Endothelial cell of umbilical vein (primary cell): ENCODE measurements at regions not wholly inside any gene's neighbourhood (a gene's known extent, or its start where the extent isn't known, plus 50 kb on each side); places are given as distances from the start of the nearest gene placed in this dataset.

Experiments
- BruUV-seq: library from RNA; stranded (reverse); fragments of 400-500 nt; replicated peaks from 2 replicates; lab custom pipeline; 2021; lab: Mats Ljungman, UMichigan
- CTCF ChIA-PET: fragments of 300-600, 350-600 bp; sonication (Branson Sonifier 250); formaldehyde crosslinking; loops from one replicate; lab custom pipeline; 2021; ENCODE audit warnings: antibody characterized with exemption, inconsistent platforms; lab: Charles Lee
- POLR2A ChIA-PET: fragments of 300-600, 350-600 bp; sonication (Branson Sonifier 250); formaldehyde crosslinking; loops from one replicate; lab custom pipeline; 2021; ENCODE audit warnings: antibody characterized with exemption, inconsistent platforms; lab: Charles Lee
- DNase-seq: peaks from one replicate; pipeline ENCODE4 v3.0.0-alpha.2; 2011; ENCODE audit warnings: low read depth, low spot score
- FAIRE-seq: peaks from 2 replicates; lab custom pipeline; 2011; peaks lifted over from hg19 to GRCh38; lab: Jason Lieb, UNC
- H2AFZ ChIP-seq: 2 replicates; pipeline ENCODE4 v1.6.0; 2012; ENCODE audit warnings: low read depth, low read length, control low read depth, inconsistent platforms
- H3K27ac ChIP-seq: 2 replicates; pipeline ENCODE4 v1.5.1; 2011; ENCODE audit warnings: low read depth, mild to moderate bottlenecking, control low read depth, low read length, moderate library complexity; ENCODE audit not compliant: insufficient read depth
- H3K27me3 ChIP-seq, 2 experiments: 2 replicates each; pipeline versions ENCODE4 v1.6.0 to v1.6.1; 2011; ENCODE audit warnings: low read length in 2 of 2, mixed read lengths in 1 of 2; ENCODE audit not compliant: control insufficient read depth in 2 of 2, insufficient read depth in 2 of 2
- H3K36me3 ChIP-seq, 2 experiments: 2 replicates in 1 of 2; 3 replicates in 1 of 2; pipeline ENCODE4 v1.5.1; 2011; ENCODE audit warnings: low read length in 2 of 2, mild to moderate bottlenecking in 1 of 2, moderate library complexity in 1 of 2; ENCODE audit not compliant: control insufficient read depth in 2 of 2, insufficient read depth in 2 of 2; ENCODE audit errors: extremely low read depth in 1 of 2
- H3K4me1 ChIP-seq: 3 replicates; pipeline ENCODE4 v1.5.1; 2011; ENCODE audit warnings: mild to moderate bottlenecking, low read length; ENCODE audit not compliant: control insufficient read depth, insufficient read depth; ENCODE audit errors: extremely low read depth
- H3K4me2 ChIP-seq: 2 replicates; pipeline ENCODE4 v1.6.1; 2011; ENCODE audit warnings: low read length, control low read depth, mixed read lengths; ENCODE audit not compliant: insufficient read depth
- H3K4me3 ChIP-seq, 3 experiments: fragments of 200-600 bp in 1 of 3; sonication (generic), shearing (Covaris generic) in 1 of 3; replicated peaks in 1 of 3; 2 replicates each; pipeline ENCODE4 v1.5.1; 2011 to 2016; ENCODE audit warnings: control low read depth in 3 of 3, low read length in 3 of 3, mild to moderate bottlenecking in 2 of 3, inconsistent platforms in 1 of 3, low read depth in 1 of 3, moderate library complexity in 1 of 3; ENCODE audit not compliant: insufficient read depth in 1 of 3
- H3K79me2 ChIP-seq: 2 replicates; pipeline ENCODE4 v1.6.0; 2012; ENCODE audit warnings: low read length, inconsistent platforms; ENCODE audit not compliant: control insufficient read depth, insufficient read depth
- H3K9ac ChIP-seq: replicated peaks from 2 replicates; pipeline ENCODE3; 2011; ENCODE audit warnings: low read length, control low read depth; ENCODE audit not compliant: insufficient read depth; ENCODE audit errors: extremely low read depth
- H3K9me1 ChIP-seq: replicated peaks from 3 replicates; pipeline ENCODE4 v1.6.0; 2011; ENCODE audit warnings: mild to moderate bottlenecking, low read length; ENCODE audit not compliant: control insufficient read depth, insufficient read depth; ENCODE audit errors: extremely low read depth
- H3K9me3 ChIP-seq: replicated peaks from 2 replicates; pipeline ENCODE4 v1.5.1; 2012; ENCODE audit warnings: low read length, inconsistent platforms; ENCODE audit not compliant: control insufficient read depth, insufficient read depth
- H4K20me1 ChIP-seq: replicated peaks from 2 replicates; pipeline ENCODE3; 2011; ENCODE audit warnings: mild to moderate bottlenecking, low read length; ENCODE audit not compliant: control insufficient read depth, insufficient read depth; ENCODE audit errors: extremely low read depth
- FOS ChIP-seq: IDR thresholded peaks from 2 replicates; pipeline ENCODE4 v1.6.1; 2011; ENCODE audit warnings: mild to moderate bottlenecking, low read length, moderate library complexity, borderline replicate concordance; ENCODE audit not compliant: insufficient read depth
- GATA2 ChIP-seq: IDR thresholded peaks from 2 replicates; pipeline ENCODE4 v1.7.0; 2011; ENCODE audit warnings: low read depth, mild to moderate bottlenecking, moderate library complexity, mixed read lengths, low read length; ENCODE audit not compliant: insufficient read length, insufficient read depth
- JUN ChIP-seq: IDR thresholded peaks from 2 replicates; pipeline ENCODE4 v1.6.1; 2011; ENCODE audit warnings: borderline replicate concordance, low read depth; ENCODE audit not compliant: insufficient read length, insufficient read depth
- POLR2A ChIP-seq: IDR thresholded peaks from 2 replicates; pipeline ENCODE4 v1.6.1; 2012; ENCODE audit warnings: low read depth, mild to moderate bottlenecking, control low read depth, low read length
- dilution Hi-C: fragments of 300-500 bp; cut with MboI; formaldehyde crosslinking; loops from one replicate; pipeline ENCODE4 v1.15.0; 2019; ENCODE audit warnings: low sequenced_read_pairs; ENCODE audit not compliant: extremely low pct_ligation_motif_present
- intact Hi-C: fragments of 100-400 bp; cut with micrococcal nuclease; formaldehyde crosslinking; loops from one replicate; pipeline ENCODE4 v1.10.0; 2022
- TF ChIP-seq, protein P1 (sequence below), 2 donors: IDR thresholded peaks; 1 replicate in 1 of 2; 2 replicates in 1 of 2; pipeline ENCODE4 v1.5.1; 2011; ENCODE audit warnings: low read length in 2 of 2, mild to moderate bottlenecking in 2 of 2, moderate library complexity in 2 of 2, control low read depth in 1 of 2, inconsistent platforms in 1 of 2, low read depth in 1 of 2; ENCODE audit not compliant: insufficient read depth in 1 of 2; ENCODE audit errors: extremely low read depth in 1 of 2
- TF ChIP-seq, protein P2 (sequence below): IDR thresholded peaks from 2 replicates; pipeline ENCODE4 v1.6.1; 2011; ENCODE audit not compliant: insufficient read depth, insufficient read length

DNA sequence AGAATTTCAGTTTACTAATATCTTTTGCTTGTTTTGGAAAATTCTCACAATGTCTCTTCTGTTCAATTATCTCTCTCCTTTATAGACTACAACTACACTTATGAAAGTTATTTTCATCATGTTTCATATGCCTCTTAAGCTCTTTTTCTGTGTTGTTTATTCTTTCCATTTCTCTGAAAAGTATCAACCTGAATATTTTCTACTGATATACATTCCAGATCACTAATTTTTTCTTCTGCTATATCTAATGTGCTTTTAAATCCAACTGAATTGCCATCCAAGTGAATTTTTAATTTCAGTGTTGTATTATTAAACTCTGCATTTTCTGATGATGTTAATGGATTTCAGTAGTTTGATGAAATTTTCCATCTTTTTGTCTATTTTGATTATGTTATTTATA is 301.3 kb downstream of the HRH4 start:
- Histone ChIP-seq H3K9ac (no peak overlapping the region), H3K79me2 (no peaks in the 10 kb centered on the region), H3K36me3 (no peaks in the 10 kb centered on the region), H2AFZ (no peak overlapping the region), H3K27me3 (peaks cover 3 to 12% of the 10 kb centered on the region in 2 experiments), H3K9me3 (no peaks in the 10 kb centered on the region), H3K4me3 (no peak overlapping the region), H3K4me2 (no peak overlapping the region), H4K20me1 (no peaks in the 10 kb centered on the region), H3K9me1 (no peaks in the 10 kb centered on the region), H3K4me1 (no peaks in the 10 kb centered on the region), H3K27ac (no peak overlapping the region)
- CTCF ChIA-PET, result interaction anchor here (1.4 kb wide), 1 partner anchor 33 kb away, joined by 4 read pairs; no protein-coding TSS in a partner anchor
- no peak for DNase-seq
- BruUV-seq, result no TSS peak
- POLR2A ChIA-PET, result no interaction called here
- dilution Hi-C loops, result no loop called here
- TF ChIP-seq, protein P1, sequence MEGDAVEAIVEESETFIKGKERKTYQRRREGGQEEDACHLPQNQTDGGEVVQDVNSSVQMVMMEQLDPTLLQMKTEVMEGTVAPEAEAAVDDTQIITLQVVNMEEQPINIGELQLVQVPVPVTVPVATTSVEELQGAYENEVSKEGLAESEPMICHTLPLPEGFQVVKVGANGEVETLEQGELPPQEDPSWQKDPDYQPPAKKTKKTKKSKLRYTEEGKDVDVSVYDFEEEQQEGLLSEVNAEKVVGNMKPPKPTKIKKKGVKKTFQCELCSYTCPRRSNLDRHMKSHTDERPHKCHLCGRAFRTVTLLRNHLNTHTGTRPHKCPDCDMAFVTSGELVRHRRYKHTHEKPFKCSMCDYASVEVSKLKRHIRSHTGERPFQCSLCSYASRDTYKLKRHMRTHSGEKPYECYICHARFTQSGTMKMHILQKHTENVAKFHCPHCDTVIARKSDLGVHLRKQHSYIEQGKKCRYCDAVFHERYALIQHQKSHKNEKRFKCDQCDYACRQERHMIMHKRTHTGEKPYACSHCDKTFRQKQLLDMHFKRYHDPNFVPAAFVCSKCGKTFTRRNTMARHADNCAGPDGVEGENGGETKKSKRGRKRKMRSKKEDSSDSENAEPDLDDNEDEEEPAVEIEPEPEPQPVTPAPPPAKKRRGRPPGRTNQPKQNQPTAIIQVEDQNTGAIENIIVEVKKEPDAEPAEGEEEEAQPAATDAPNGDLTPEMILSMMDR (IDR thresholded peaks at IDR 0.05; ENCODE audit: extremely low read depth in 1 of 2, insufficient read depth in 1 of 2, low read depth in 1 of 2, low read length in 2 of 2), result no peak
- intact Hi-C loops, result no loop called here
- no peak for FAIRE-seq

DNA sequence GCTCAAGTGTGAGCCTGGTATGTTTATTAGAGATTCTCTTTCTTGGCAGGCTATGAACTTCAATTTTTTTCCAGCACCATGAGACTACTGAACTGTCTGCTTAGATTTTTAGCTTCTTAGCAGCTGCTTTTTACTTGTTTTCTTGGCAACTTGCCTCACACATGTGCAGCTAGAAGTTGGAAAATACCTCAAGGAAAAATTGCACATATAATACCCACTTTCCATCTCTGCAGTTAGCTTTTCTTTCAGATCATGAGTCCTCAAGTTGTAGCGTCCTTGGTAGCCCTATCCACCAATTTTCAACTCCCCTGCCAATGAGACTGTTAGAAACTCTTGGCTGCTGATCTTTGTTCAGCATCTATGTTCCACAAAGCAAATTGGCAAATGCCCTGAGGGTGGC is 302.1 kb downstream of the HRH4 start:
- H3K4me2 ChIP-seq, result no peak overlapping the region
- H3K9me1 ChIP-seq, result no peaks in the 10 kb centered on the region
- H3K9ac ChIP-seq, result no peak overlapping the region
- intact Hi-C loops, result no loop called here
- DNase-seq (no peak), FAIRE-seq (no peak)
- no peak overlapping the region for H3K4me3 ChIP-seq
- H3K4me1 ChIP-seq, result no peaks in the 10 kb centered on the region
- H3K36me3 ChIP-seq, result no peaks in the 10 kb centered on the region
- no peaks in the 10 kb centered on the region for H4K20me1 ChIP-seq
- no peaks in the 10 kb centered on the region for H3K9me3 ChIP-seq
- H3K27ac ChIP-seq, result no peak overlapping the region
- TF ChIP-seq, protein P1 (IDR thresholded peaks at IDR 0.05; ENCODE audit: extremely low read depth in 1 of 2, insufficient read depth in 1 of 2, low read depth in 1 of 2, low read length in 2 of 2), result no peak
- TF ChIP-seq JUN (no peak), GATA2 (no peak), POLR2A (no peak), FOS (no peak)
- TF ChIP-seq, protein P2, sequence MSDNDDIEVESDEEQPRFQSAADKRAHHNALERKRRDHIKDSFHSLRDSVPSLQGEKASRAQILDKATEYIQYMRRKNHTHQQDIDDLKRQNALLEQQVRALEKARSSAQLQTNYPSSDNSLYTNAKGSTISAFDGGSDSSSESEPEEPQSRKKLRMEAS, result no peak
- CTCF ChIA-PET, result interaction anchor here (1.4 kb wide), 1 partner anchor 32 kb away, joined by 4 read pairs; no protein-coding TSS in a partner anchor
- POLR2A ChIA-PET, result no interaction called here
- dilution Hi-C loops, result no loop called here
- H3K27me3 ChIP-seq, result peaks cover 3 to 8% of the 10 kb centered on the region in 2 experiments
- no peaks in the 10 kb centered on the region for H3K79me2 ChIP-seq
- H2AFZ ChIP-seq, result no peak overlapping the region
- no TSS peak for BruUV-seq
